H1 (cell line): ENCODE measurements at regions not wholly inside any gene's neighbourhood (a gene's known extent, or its start where the extent isn't known, plus 50 kb on each side); places are given as distances from the start of the nearest gene placed in this dataset.

Experiments used
- CTCF ChIA-PET: fragments of 300-600 bp; sonication (Branson Sonifier 250); formaldehyde crosslinking; loops from one replicate; lab custom pipeline; 2021; ENCODE audit not compliant: partially characterized antibody; lab: Charles Lee
- POLR2A ChIA-PET: fragments of 300-600 bp; sonication (Branson Sonifier 250); formaldehyde crosslinking; loops from one replicate; lab custom pipeline; 2021; ENCODE audit warnings: inconsistent platforms; ENCODE audit not compliant: partially characterized antibody; lab: Charles Lee
- DNase-seq, 2 experiments: peaks; one replicate each; pipeline versions ENCODE4 v3.0.0 to v3.0.0-alpha.2; 2010 to 2022; ENCODE audit warnings: low spot score in 2 of 2, low read depth in 1 of 2, mixed read lengths in 1 of 2
- FAIRE-seq: peaks from 2 replicates; lab custom pipeline; 2011; peaks lifted over from hg19 to GRCh38; lab: Jason Lieb, UNC
- H2AFZ ChIP-seq: 2 replicates; pipeline ENCODE4 v1.8.1; 2012; ENCODE audit warnings: low read length, inconsistent platforms
- H2AK5ac ChIP-seq: 2 replicates; pipeline ENCODE4 v1.6.1; 2013; ENCODE audit warnings: low read depth, low read length
- H2BK120ac ChIP-seq: replicated peaks from 2 replicates; pipeline ENCODE3; 2013; ENCODE audit warnings: low read depth, low read length, inconsistent platforms
- H2BK12ac ChIP-seq: 2 replicates; pipeline ENCODE4 v1.6.1; 2013; ENCODE audit warnings: low read depth, low read length
- H2BK15ac ChIP-seq: 2 replicates; pipeline ENCODE4 v1.6.1; 2013; ENCODE audit warnings: low read length
- H2BK20ac ChIP-seq: 2 replicates; pipeline ENCODE4 v1.6.1; 2013; ENCODE audit warnings: low read length
- H2BK5ac ChIP-seq: 2 replicates; pipeline ENCODE4 v1.6.1; 2013; ENCODE audit warnings: low read depth, low read length
- H3K14ac ChIP-seq: 2 replicates; pipeline ENCODE4 v1.6.1; 2013; ENCODE audit warnings: inconsistent platforms; ENCODE audit not compliant: insufficient read length
- H3K18ac ChIP-seq: 2 replicates; pipeline ENCODE4 v1.6.1; 2013; ENCODE audit warnings: low read length; ENCODE audit errors: extremely low read depth
- H3K23ac ChIP-seq: 2 replicates; pipeline ENCODE4 v1.6.1; 2013; ENCODE audit warnings: inconsistent platforms; ENCODE audit not compliant: insufficient read length
- H3K23me2 ChIP-seq: 2 replicates; pipeline ENCODE4 v1.6.1; 2013; ENCODE audit warnings: low read depth, low read length
- H3K27ac ChIP-seq: 2 replicates; pipeline ENCODE4 v1.6.1; 2011; ENCODE audit warnings: low read depth, low read length, inconsistent platforms
- H3K27me3 ChIP-seq, 4 experiments: replicated peaks in 1 of 4; 1 replicate in 1 of 4; 2 replicates in 3 of 4; pipeline versions ENCODE4 v1.6.1 to v1.8.1; 2011 to 2013; ENCODE audit warnings: low read length in 3 of 4, mild to moderate bottlenecking in 3 of 4, inconsistent platforms in 2 of 4, mixed read lengths in 2 of 4, moderate library complexity in 1 of 4; ENCODE audit not compliant: control insufficient read depth in 3 of 4, insufficient read depth in 3 of 4; ENCODE audit errors: extremely low read depth in 1 of 4
- H3K36me3 ChIP-seq, 4 experiments: 2 replicates each; pipeline versions ENCODE4 v1.6.1 to v1.8.1; 2011 to 2013; ENCODE audit warnings: mild to moderate bottlenecking in 4 of 4, low read length in 3 of 4, moderate library complexity in 2 of 4, control low read depth in 1 of 4, inconsistent platforms in 1 of 4; ENCODE audit not compliant: insufficient read depth in 4 of 4, control insufficient read depth in 2 of 4
- H3K4ac ChIP-seq: replicated peaks from 2 replicates; pipeline ENCODE3; 2013; ENCODE audit warnings: low read length, low read depth, mixed read lengths, inconsistent platforms; ENCODE audit not compliant: insufficient read length
- H3K4me1 ChIP-seq, 4 experiments: replicated peaks in 1 of 4; 1 replicate in 1 of 4; 2 replicates in 3 of 4; pipeline versions ENCODE4 v1.6.1 to v1.8.1; 2011 to 2013; ENCODE audit warnings: low read length in 3 of 4, inconsistent platforms in 2 of 4, mixed read lengths in 1 of 4; ENCODE audit not compliant: insufficient read depth in 4 of 4, control insufficient read depth in 3 of 4
- H3K4me2 ChIP-seq, 2 experiments: 2 replicates each; pipeline versions ENCODE4 v1.6.1 to v1.8.1; 2011 to 2013; ENCODE audit warnings: low read depth in 2 of 2, low read length in 2 of 2, control low read depth in 1 of 2, inconsistent platforms in 1 of 2, mild to moderate bottlenecking in 1 of 2; ENCODE audit not compliant: insufficient read depth in 1 of 2
- H3K4me3 ChIP-seq, 4 experiments: fragments of 200-600, 300-600 bp in 1 of 4; sonication (generic), shearing (Covaris generic), sonication (Bioruptor Twin) in 1 of 4; 2 replicates each; pipeline versions ENCODE4 v1.5.1 to v1.8.1; 2011 to 2016; ENCODE audit warnings: low read length in 4 of 4, low read depth in 3 of 4, control low read depth in 2 of 4, inconsistent platforms in 2 of 4, mild to moderate bottlenecking in 2 of 4, mixed read lengths in 1 of 4, moderate library complexity in 1 of 4; ENCODE audit not compliant: insufficient read depth in 2 of 4; ENCODE audit errors: extremely low read depth in 1 of 4
- H3K56ac ChIP-seq: replicated peaks from 2 replicates; pipeline ENCODE3; 2013; ENCODE audit warnings: low read depth, mild to moderate bottlenecking, mixed read lengths, low read length, inconsistent platforms; ENCODE audit not compliant: insufficient read length
- H3K79me1 ChIP-seq: 2 replicates; pipeline ENCODE4 v1.6.1; 2013; ENCODE audit warnings: low read depth, low read length, control low read depth
- H3K79me2 ChIP-seq, 2 experiments: 2 replicates each; pipeline versions ENCODE4 v1.6.1 to v1.8.1; 2012 to 2013; ENCODE audit warnings: low read length in 2 of 2, mild to moderate bottlenecking in 2 of 2, inconsistent platforms in 1 of 2; ENCODE audit not compliant: insufficient read depth in 2 of 2, control insufficient read depth in 1 of 2
- H3K9ac ChIP-seq, 4 experiments: replicated peaks in 1 of 4; 1 replicate in 1 of 4; 2 replicates in 3 of 4; pipeline versions ENCODE4 v1.6.1 to v1.8.1; 2011 to 2013; ENCODE audit warnings: low read depth in 3 of 4, low read length in 3 of 4, control low read depth in 2 of 4, mild to moderate bottlenecking in 2 of 4, moderate library complexity in 2 of 4, inconsistent platforms in 1 of 4; ENCODE audit errors: extremely low read depth in 1 of 4
- H3K9me3 ChIP-seq, 2 experiments: 2 replicates each; pipeline versions ENCODE4 v1.6.1 to v1.8.1; 2012 to 2013; ENCODE audit warnings: mild to moderate bottlenecking in 2 of 2, moderate library complexity in 2 of 2, control low read depth in 1 of 2, inconsistent platforms in 1 of 2, low read depth in 1 of 2, low read length in 1 of 2, mixed read lengths in 1 of 2; ENCODE audit not compliant: insufficient read depth in 2 of 2
- H4K20me1 ChIP-seq, 2 experiments: replicated peaks in 1 of 2; 2 replicates each; pipeline versions ENCODE3 to v1.8.1; 2011 to 2013; ENCODE audit warnings: inconsistent platforms in 2 of 2, low read length in 2 of 2, mild to moderate bottlenecking in 1 of 2; ENCODE audit not compliant: insufficient read depth in 2 of 2, control insufficient read depth in 1 of 2
- H4K5ac ChIP-seq: 2 replicates; pipeline ENCODE4 v1.6.1; 2013; ENCODE audit warnings: low read length, low read depth, mixed read lengths, inconsistent platforms; ENCODE audit not compliant: insufficient read length
- H4K8ac ChIP-seq: 2 replicates; pipeline ENCODE4 v1.8.0; 2013; ENCODE audit warnings: mild to moderate bottlenecking, moderate library complexity, low read length, inconsistent platforms; ENCODE audit not compliant: insufficient read depth; ENCODE audit errors: extremely low read depth
- H4K91ac ChIP-seq: replicated peaks from 2 replicates; pipeline ENCODE3; 2013; ENCODE audit warnings: low read length, mixed read lengths, inconsistent platforms; ENCODE audit not compliant: insufficient read length
- BACH1 ChIP-seq: IDR thresholded peaks from 2 replicates; pipeline ENCODE4 v1.6.1; 2012; ENCODE audit warnings: low read length, improper control_type of control experiment
- BRCA1 ChIP-seq: IDR thresholded peaks from 2 replicates; pipeline ENCODE4 v1.6.1; 2012; ENCODE audit warnings: low read depth, low read length, improper control_type of control experiment
- CEBPB ChIP-seq: IDR thresholded peaks from 2 replicates; pipeline ENCODE4 v1.6.1; 2012; ENCODE audit warnings: low read depth, low read length
- EGR1 ChIP-seq: IDR thresholded peaks from 2 replicates; pipeline ENCODE4 v1.6.1; 2011; ENCODE audit warnings: low read depth, low read length, borderline replicate concordance
- EP300 ChIP-seq, 2 experiments: IDR thresholded peaks; 1 replicate in 1 of 2; 2 replicates in 1 of 2; pipeline ENCODE4 v1.6.1; 2011 to 2012; ENCODE audit warnings: low read depth in 2 of 2, low read length in 2 of 2, mild to moderate bottlenecking in 2 of 2, borderline replicate concordance in 1 of 2, inconsistent platforms in 1 of 2, moderate library complexity in 1 of 2
- EZH2 ChIP-seq: fragments of 200-600 bp; sonication (generic); IDR thresholded peaks from 2 replicates; pipeline ENCODE4 v1.7.1; 2012; ENCODE audit warnings: low read depth, mild to moderate bottlenecking, moderate library complexity, low read length, inconsistent platforms; ENCODE audit not compliant: severe bottlenecking
- KDM1A ChIP-seq: fragments of 200-600, 300-600 bp; sonication (generic); IDR thresholded peaks from 2 replicates; pipeline ENCODE4 v1.7.1; 2016; ENCODE audit warnings: mild to moderate bottlenecking, low read length, borderline replicate concordance
- KDM4A ChIP-seq: IDR thresholded peaks from one replicate; pipeline ENCODE4 v1.7.1; 2012; ENCODE audit warnings: low read depth, mild to moderate bottlenecking, moderate library complexity, low read length, inconsistent platforms; ENCODE audit not compliant: severe bottlenecking
- POU5F1 ChIP-seq: IDR thresholded peaks from 2 replicates; pipeline ENCODE4 v1.6.1; 2011; ENCODE audit warnings: low read depth, mild to moderate bottlenecking, low read length, moderate library complexity
- RFX5 ChIP-seq: IDR thresholded peaks from 2 replicates; pipeline ENCODE4 v1.6.1; 2011; ENCODE audit warnings: low read depth, low read length, improper control_type of control experiment, borderline replicate concordance
- TAF1 ChIP-seq: IDR thresholded peaks from 2 replicates; pipeline ENCODE4 v1.6.1; 2011; ENCODE audit warnings: mild to moderate bottlenecking, low read depth, low read length
- TAF7 ChIP-seq: optimal IDR thresholded peaks from 2 replicates; pipeline ENCODE3; 2011; ENCODE audit warnings: low read depth, mild to moderate bottlenecking, inconsistent platforms, low read length, moderate library complexity, borderline replicate concordance
- TBP ChIP-seq: IDR thresholded peaks from 2 replicates; pipeline ENCODE4 v1.6.1; 2011; ENCODE audit warnings: low read depth, low read length, improper control_type of control experiment
- TEAD4 ChIP-seq: IDR thresholded peaks from 2 replicates; pipeline ENCODE4 v1.6.1; 2012; ENCODE audit warnings: low read depth, low read length, inconsistent platforms, mixed read lengths
- WGBS, 2 experiments: shearing (Covaris generic) in 1 of 2; methylation state at CpG; one replicate each; pipeline versions ENCODE4 v1.1.6 to v1.1.7; 2013 to 2015; ENCODE audit warnings: low lambda C conversion rate in 2 of 2, mixed read lengths in 2 of 2, inconsistent platforms in 1 of 2, low coverage in 1 of 2, missing lambda C conversion rate in 1 of 2; ENCODE audit not compliant: insufficient replicate concordance in 2 of 2, insufficient coverage in 1 of 2, insufficient read length in 1 of 2; ENCODE audit errors: extremely low coverage in 1 of 2, missing lambda C conversion rate in 1 of 2; 5-methylcytosine and 5-hydroxymethylcytosine counted together
- TF ChIP-seq, protein P1 (sequence below): IDR thresholded peaks from 2 replicates; pipeline ENCODE4 v1.6.1; 2012; ENCODE audit warnings: inconsistent platforms

DNA sequence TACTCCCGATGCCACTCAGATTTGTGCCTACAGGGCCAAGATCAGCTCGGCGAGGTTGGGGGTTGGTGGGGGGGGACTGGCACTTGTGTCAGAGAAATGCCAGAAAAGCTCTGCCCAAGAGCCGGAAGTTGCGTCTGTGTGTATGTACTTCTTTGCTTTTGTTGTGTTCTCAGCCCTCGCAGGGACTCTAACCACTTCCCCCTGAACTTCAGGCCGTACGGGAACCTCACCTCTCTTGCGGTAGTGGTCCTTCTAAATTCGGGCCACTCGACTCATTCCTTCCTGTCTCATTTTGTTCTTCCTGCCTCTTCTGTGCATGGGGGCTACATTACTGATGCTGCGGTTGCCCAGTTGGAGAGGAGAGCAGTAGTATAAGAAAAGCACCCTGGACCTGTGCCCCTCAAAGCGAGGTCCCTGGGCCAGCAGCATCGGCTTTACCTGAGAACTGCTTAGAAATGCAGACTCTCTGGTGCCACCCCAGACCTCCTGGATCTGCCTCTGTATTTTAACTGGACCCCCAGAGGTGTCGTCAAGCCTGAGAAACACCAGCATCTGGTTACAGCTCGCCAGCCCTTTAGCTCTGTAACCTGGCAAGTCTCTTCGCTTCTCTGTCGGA, 146.3 kb upstream of the RPS6KA3 start:
- no peak overlapping the region for H2BK12ac ChIP-seq
- no peak overlapping the region for H3K4me3 ChIP-seq
- no peak overlapping the region for H3K4me2 ChIP-seq
- H3K27ac ChIP-seq = no peak overlapping the region
- DNase-seq (no peak), FAIRE-seq (no peak)
- H3K79me1 ChIP-seq = no peaks in the 10 kb centered on the region
- H3K36me3 ChIP-seq = no peaks in the 10 kb centered on the region
- H2BK5ac ChIP-seq = no peak overlapping the region
- H4K91ac ChIP-seq = no peak overlapping the region
- H3K79me2 ChIP-seq = no peaks in the 10 kb centered on the region
- no peak overlapping the region for H2BK15ac ChIP-seq
- H4K5ac ChIP-seq = no peak overlapping the region
- no peaks in the 10 kb centered on the region for H3K23me2 ChIP-seq
- no peak overlapping the region for H3K23ac ChIP-seq
- no peak overlapping the region for H2AK5ac ChIP-seq
- H3K14ac ChIP-seq = no peak overlapping the region
- no peaks in the 10 kb centered on the region for H3K27me3 ChIP-seq
- no peak overlapping the region for H4K8ac ChIP-seq
- H3K56ac ChIP-seq = no peak overlapping the region
- POLR2A ChIA-PET = interaction anchor here (1.1 kb wide), 1 partner anchor 10 kb away, joined by 3 read pairs; no protein-coding TSS in a partner anchor
- no peak overlapping the region for H3K18ac ChIP-seq
- H2BK120ac ChIP-seq = no peak overlapping the region
- no peaks in the 10 kb centered on the region for H3K4me1 ChIP-seq
- no peak overlapping the region for H2AFZ ChIP-seq
- H2BK20ac ChIP-seq = no peak overlapping the region
- 98% methylated on average over 10 of the region's 18 CpGs; no CpG with 5 or more reads in 1 of the 2 experiments for WGBS, 2 experiments
- CTCF ChIA-PET = no interaction called here
- no peak overlapping the region for H3K4ac ChIP-seq
- no peak overlapping the region for H3K9ac ChIP-seq
- no peaks in the 10 kb centered on the region for H3K9me3 ChIP-seq
- no peaks in the 10 kb centered on the region for H4K20me1 ChIP-seq
- TF ChIP-seq, protein P1, sequence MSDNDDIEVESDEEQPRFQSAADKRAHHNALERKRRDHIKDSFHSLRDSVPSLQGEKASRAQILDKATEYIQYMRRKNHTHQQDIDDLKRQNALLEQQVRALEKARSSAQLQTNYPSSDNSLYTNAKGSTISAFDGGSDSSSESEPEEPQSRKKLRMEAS = no peak
- no peak for TF ChIP-seq KDM4A
- no peak for TF ChIP-seq TAF1
- TF ChIP-seq TAF7 = no peak
- no peak for TF ChIP-seq TBP
- TF ChIP-seq EGR1 = no peak
- TF ChIP-seq BACH1 = no peak
- TF ChIP-seq CEBPB = no peak
- TF ChIP-seq EZH2 = no peak
- TF ChIP-seq BRCA1 = no peak
- TF ChIP-seq POU5F1 = no peak
- no peak for TF ChIP-seq RFX5
- TF ChIP-seq KDM1A = no peak
- TF ChIP-seq TEAD4 = no peak
- TF ChIP-seq EP300 (IDR thresholded peaks at IDR 0.05; ENCODE audit: borderline replicate concordance in 1 of 2, low read depth in 2 of 2, low read length in 2 of 2) = no peak
